ENCODE measurements at regions not wholly inside any gene's neighbourhood (a gene's known extent, or its start where the extent isn't known, plus 50 kb on each side); places are given as distances from the start of the nearest gene placed in this dataset.

DNA sequence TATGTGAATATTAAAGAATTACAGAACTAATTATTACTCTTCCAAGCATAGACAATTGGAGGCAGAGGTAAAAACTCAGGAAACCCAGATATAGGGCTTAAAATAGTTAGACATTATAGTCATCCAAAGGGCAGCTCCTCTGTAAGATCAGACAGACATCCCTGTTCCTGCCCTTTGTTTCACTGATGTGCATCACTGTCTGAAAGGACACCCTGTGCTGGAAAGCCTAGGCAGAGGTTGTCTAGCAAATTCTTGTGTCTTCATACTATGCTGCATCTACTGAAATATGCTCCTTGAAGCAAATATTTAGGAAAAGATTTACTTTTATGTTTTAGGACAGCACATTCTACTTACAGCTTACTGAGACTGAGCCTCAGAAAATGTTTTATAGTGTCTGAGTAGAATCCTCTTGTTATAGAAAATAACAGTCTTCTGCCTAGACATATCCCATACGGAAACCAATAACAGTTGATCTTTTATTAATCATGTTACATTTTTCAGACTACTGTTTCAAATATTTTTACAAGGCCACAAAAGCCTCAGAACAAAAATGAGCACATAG is 977.3 kb upstream of the CDH2 start:
- DNase-seq (ENCODE audit: low read depth in 2 of 3, low spot score in 2 of 3) = no peak

DNA sequence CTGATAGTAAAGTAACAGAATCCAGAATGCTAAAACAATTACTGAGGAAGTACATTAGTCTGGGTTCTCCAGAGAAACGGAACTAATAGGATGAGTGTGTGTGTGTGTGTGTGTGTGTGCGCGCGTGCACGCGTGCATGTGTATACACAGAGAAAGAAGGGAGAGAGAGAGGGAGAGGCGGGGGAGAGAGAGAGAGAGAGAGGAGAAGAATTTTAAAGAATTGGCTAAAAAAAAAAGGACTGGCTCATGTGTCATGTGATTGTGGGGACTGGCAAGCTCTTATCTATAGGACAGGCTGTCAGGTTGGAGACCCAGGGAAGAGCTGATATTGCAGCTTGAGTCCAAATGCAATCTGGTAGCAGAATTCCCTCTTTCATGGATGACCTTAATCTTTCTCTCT is 976.2 kb upstream of the CDH2 start:
- peak in 2 of 3 donors; percentile 36 to 62 for DNase-seq (ENCODE audit: low read depth in 2 of 3, low spot score in 2 of 3)

GRCh38 chr18:29147944-29148343 is 971.0 kb upstream of the CDH2 start:
- peak in 2 of 3 donors; percentile 26 to 53 for DNase-seq (ENCODE audit: low read depth in 2 of 3, low spot score in 2 of 3)

GRCh38 chr18:29146068-29146467 is 969.1 kb upstream of the CDH2 start:
- DNase-seq (ENCODE audit: low read depth in 2 of 3, low spot score in 2 of 3) = peak in 1 of 3 donors; percentile 47

GRCh38 chr18:29140590-29140989 is 963.7 kb upstream of the CDH2 start:
- no peak for DNase-seq (ENCODE audit: low read depth in 2 of 3, low spot score in 2 of 3)

GRCh38 chr18:29137773-29138495 is 961.0 kb upstream of the CDH2 start:
- no peak for DNase-seq (ENCODE audit: low read depth in 2 of 3, low spot score in 2 of 3)

DNA sequence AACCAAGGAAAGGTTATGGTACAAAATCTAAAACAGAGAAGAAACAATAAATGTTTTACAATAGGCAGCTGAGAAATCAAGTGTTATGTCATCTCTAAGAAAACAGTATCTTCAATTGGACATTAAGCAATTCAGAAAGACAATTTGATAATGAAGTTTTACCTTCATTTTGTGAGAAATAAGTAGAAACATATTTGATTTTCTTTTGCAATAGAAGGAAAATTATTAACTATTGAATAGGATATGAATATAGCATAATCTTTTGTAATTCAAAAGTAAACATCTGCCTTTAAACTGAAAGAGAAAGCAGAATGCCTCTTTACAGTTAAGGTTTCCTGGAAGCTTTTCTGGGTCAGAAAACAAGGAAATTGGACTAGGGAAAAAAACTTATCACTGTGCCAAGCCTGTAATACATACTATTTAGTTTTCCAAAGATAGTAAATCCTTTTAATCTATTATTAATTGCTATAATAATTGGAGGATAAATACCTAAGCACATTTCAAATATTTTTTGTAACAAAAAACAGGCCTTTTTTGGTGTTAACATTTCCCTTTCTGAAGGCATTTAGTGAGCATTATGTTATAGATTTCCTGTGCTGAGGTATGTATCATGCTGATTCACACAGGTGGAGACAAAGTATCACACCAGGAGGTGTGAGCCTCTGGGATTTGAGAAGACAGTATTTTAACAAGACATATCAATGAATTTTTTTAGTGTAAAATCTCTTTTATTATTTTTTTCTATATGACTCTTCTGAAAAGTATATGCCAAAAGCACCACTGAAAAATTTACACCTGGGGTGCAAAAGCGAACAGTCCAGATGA is 947.0 kb upstream of the CDH2 start:
- DNase-seq (ENCODE audit: low read depth in 2 of 3, low spot score in 2 of 3) = peak in 1 of 3 donors; percentile 3

GRCh38 chr18:29104671-29105070 is 927.7 kb upstream of the CDH2 start:
- no peak for DNase-seq (ENCODE audit: low read depth in 2 of 3, low spot score in 2 of 3)

- DNase-seq (ENCODE audit: low read depth in 2 of 3, low spot score in 2 of 3) = no peak
These were observed 927.3 kb upstream of the CDH2 start for GRCh38 chr18:29104227-29104626.

DNA sequence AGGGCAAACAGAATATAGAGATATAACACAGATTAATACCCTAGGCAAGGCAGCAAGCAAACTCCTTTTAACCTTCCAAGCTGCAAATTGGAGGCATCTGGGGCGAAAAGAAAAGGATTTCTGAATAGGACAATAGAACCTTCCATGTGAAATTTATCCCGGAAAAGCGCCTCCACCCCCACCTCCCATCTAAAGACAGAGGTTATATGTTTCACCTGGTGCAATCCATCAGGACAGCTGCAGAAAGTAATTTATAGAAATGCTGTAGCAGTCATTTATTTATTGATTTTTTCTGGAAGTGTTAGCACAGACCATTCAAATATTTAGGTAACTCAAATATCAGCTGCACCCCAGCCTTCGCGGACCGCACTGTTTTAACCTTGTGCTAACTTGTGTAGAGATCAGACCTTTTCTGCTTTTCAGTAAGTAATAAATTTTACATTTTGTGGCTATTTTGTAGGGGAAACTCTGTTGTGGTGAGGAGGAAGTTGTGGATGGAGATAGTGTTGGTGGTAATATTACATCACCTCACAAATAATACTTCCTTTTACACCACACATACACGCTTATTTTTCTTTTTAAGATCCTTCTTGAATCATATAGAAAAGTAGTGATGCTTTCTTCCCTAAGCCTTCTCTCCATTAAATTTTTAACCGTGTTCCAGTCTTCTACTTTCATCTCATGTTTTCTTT is 919.3 kb upstream of the CDH2 start:
- peak in 2 of 3 donors; percentile 56 to 86 for DNase-seq (ENCODE audit: low read depth in 2 of 3, low spot score in 2 of 3)

- peak in 1 of 3 donors; percentile 49 for DNase-seq (ENCODE audit: low read depth in 2 of 3, low spot score in 2 of 3)
These were observed 910.8 kb upstream of the CDH2 start for GRCh38 chr18:29087616-29088246.

- DNase-seq (ENCODE audit: low read depth in 2 of 3, low spot score in 2 of 3) = no peak
These were observed 907.2 kb upstream of the CDH2 start for GRCh38 chr18:29084120-29084519.

DNA sequence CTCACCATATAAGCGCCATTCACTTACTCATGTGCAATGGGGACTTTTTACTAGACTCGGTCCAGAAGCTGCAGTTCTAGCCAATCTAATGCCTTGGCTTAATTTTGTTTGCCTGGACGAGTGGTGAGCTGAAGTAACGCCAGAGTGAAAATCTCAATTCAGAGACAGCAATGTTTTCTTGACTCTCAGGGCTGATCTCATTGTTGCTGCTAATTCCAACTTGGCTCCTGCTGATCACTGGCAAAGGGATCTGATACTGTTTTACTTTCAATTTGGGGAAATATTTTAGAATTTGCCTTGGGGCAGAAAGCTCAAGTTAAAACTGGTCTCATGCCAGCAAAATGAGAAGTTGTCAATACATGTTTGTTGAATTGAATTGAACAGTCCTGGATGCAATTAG is 906.6 kb upstream of the CDH2 start:
- DNase-seq (ENCODE audit: low read depth in 2 of 3, low spot score in 2 of 3) = no peak

GRCh38 chr18:29080946-29081345 is 904.0 kb upstream of the CDH2 start:
- DNase-seq (ENCODE audit: low read depth in 2 of 3, low spot score in 2 of 3) = no peak

GRCh38 chr18:29078273-29078672 is 901.3 kb upstream of the CDH2 start:
- DNase-seq (ENCODE audit: low read depth in 2 of 3, low spot score in 2 of 3) = no peak

- no peak for DNase-seq (ENCODE audit: low read depth in 2 of 3, low spot score in 2 of 3)
These were observed 900.4 kb upstream of the CDH2 start for GRCh38 chr18:29077344-29077743.

DNA sequence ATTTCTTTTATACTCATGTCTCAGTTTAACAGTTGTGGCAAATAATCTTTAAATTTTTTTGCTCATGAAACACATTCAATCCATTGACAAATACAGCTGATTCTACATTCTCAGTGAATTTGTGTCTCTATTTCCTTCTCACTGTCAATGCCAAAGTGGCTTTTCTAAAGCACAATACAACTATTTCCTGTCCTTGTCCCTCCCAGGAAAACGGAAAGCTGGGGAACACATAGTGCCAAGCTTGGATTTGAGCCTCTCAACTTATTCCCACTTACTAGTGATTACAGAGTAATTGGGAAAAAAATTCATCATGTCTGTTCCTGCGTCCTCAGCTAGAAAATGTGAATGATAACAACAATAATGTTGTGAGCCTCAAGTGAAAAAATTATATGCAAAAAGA is 899.7 kb upstream of the CDH2 start:
- no peak for DNase-seq (ENCODE audit: low read depth in 2 of 3, low spot score in 2 of 3)

GRCh38 chr18:29074147-29074546 is 897.2 kb upstream of the CDH2 start:
- no peak for DNase-seq (ENCODE audit: low read depth in 2 of 3, low spot score in 2 of 3)

DNA sequence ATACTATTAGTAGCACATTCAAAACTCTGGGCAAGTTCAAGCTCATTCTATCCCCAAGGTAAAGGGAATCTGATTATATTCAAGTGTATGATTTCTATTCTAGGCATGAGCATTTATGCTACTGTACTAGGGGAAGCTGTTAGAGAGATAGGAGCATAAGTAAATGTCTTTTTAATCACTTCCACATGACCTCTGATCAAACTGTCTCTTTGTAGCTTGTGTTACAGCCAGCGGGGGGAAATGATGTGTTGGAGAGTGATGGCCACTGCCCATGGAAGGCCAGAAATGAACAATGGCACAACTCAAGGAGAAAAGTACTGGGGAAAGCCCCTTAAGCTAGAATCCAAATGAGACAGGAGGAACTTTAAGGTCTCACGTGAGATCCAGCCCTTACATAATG is 894.9 kb upstream of the CDH2 start:
- no peak for DNase-seq (ENCODE audit: low read depth in 2 of 3, low spot score in 2 of 3)

GRCh38 chr18:29063346-29063745 is 886.4 kb upstream of the CDH2 start:
- DNase-seq (ENCODE audit: low read depth in 2 of 3, low spot score in 2 of 3) = no peak

DNA sequence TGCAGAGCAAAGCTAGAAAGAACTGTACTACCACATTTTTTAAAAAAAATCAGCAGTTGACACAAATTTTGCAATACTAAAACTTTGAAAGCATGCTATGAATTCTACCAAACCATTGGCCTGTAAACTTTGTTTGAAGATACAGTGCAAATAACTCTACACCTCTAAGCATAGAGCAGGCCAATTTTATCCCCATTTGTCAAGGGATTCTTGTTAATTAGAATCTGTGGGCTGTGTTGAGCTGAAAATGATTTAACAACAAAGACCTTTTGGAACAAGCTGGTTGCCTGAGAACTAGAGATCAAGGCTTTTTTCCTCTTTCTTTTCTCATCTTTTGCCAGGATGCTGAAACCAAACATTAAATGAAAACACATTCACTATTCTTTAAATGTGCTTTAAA is 886.0 kb upstream of the CDH2 start:
- no peak for DNase-seq (ENCODE audit: low read depth in 2 of 3, low spot score in 2 of 3)

Measured in hematopoietic multipotent progenitor cell (in vitro differentiated cells).